OCI-LY1 (cell line): ENCODE measurements at regions not wholly inside any gene's neighbourhood (a gene's known extent, or its start where the extent isn't known, plus 50 kb on each side); places are given as distances from the start of the nearest gene placed in this dataset.

Source experiments
- EZH2 ChIP-seq: fragments of 200-600 bp; sonication (generic), shearing (Covaris generic); IDR thresholded peaks from 2 replicates; pipeline ENCODE4 v1.8.0; 2017; ENCODE audit warnings: borderline replicate concordance, mixed run types, mild to moderate bottlenecking, antibody characterized with exemption, low read length, moderate library complexity, mixed read lengths
- TF ChIP-seq, protein P1 (sequence below): fragments of 200-600 bp; sonication (generic), shearing (Covaris generic); IDR thresholded peaks from 2 replicates; pipeline ENCODE4 v1.5.1; 2017; ENCODE audit warnings: mild to moderate bottlenecking, antibody characterized with exemption, low read length, moderate library complexity, mixed read lengths

- no peak for TF ChIP-seq EZH2
- TF ChIP-seq, protein P1, sequence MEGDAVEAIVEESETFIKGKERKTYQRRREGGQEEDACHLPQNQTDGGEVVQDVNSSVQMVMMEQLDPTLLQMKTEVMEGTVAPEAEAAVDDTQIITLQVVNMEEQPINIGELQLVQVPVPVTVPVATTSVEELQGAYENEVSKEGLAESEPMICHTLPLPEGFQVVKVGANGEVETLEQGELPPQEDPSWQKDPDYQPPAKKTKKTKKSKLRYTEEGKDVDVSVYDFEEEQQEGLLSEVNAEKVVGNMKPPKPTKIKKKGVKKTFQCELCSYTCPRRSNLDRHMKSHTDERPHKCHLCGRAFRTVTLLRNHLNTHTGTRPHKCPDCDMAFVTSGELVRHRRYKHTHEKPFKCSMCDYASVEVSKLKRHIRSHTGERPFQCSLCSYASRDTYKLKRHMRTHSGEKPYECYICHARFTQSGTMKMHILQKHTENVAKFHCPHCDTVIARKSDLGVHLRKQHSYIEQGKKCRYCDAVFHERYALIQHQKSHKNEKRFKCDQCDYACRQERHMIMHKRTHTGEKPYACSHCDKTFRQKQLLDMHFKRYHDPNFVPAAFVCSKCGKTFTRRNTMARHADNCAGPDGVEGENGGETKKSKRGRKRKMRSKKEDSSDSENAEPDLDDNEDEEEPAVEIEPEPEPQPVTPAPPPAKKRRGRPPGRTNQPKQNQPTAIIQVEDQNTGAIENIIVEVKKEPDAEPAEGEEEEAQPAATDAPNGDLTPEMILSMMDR = no peak
These were observed 737.1 kb downstream of the PTPRU start for GRCh38 chr1:29973406-29973805.
